ENCODE measurements at regions not wholly inside any gene's neighbourhood (a gene's known extent, or its start where the extent isn't known, plus 50 kb on each side); places are given as distances from the start of the nearest gene placed in this dataset.

GRCh38 chr12:42936260-42936659 lies 346.7 kb upstream of the PRICKLE1 start:
- no peak for DNase-seq (ENCODE audit: low spot score in 2 of 2)
- 90 to 94% methylated on average over 1 of the region's 1 CpG for WGBS, 2 donors
- H3K9me3 ChIP-seq = peaks cover 0 to 19% (median 0%) of the 10 kb centered on the region in 4 donors
- H3K27ac ChIP-seq = no peak overlapping the region
- no peaks in the 10 kb centered on the region for H3K4me1 ChIP-seq
- H3K4me3 ChIP-seq = no peak overlapping the region
- no peaks in the 10 kb centered on the region for H3K36me3 ChIP-seq
- TF ChIP-seq POLR2A (IDR thresholded peaks at IDR 0.05) (no peak), CTCF (IDR thresholded peaks at IDR 0.05) (no peak), EP300 (IDR thresholded peaks at IDR 0.05) (no peak)
- H3K27me3 ChIP-seq = no peaks in the 10 kb centered on the region

- no peak for TF ChIP-seq CTCF (IDR thresholded peaks at IDR 0.05)
- no peak for TF ChIP-seq EP300 (IDR thresholded peaks at IDR 0.05)
- TF ChIP-seq POLR2A (IDR thresholded peaks at IDR 0.05) = no peak
- Histone ChIP-seq H3K4me1 (no peaks in the 10 kb centered on the region), H3K9me3 (peaks cover 0 to 15% (median 0%) of the 10 kb centered on the region in 4 donors), H3K27ac (no peak overlapping the region), H3K36me3 (no peaks in the 10 kb centered on the region), H3K27me3 (no peaks in the 10 kb centered on the region), H3K4me3 (no peak overlapping the region)
- no peak for DNase-seq (ENCODE audit: low spot score in 2 of 2)
- WGBS, 2 donors = 76 to 84% methylated on average over 2 of the region's 2 CpGs
Observed at GRCh38 chr12:42935756-42936155, 346.2 kb upstream of the PRICKLE1 start.

- Histone ChIP-seq H3K4me3 (no peak overlapping the region), H3K36me3 (no peaks in the 10 kb centered on the region), H3K27me3 (no peaks in the 10 kb centered on the region), H3K9me3 (peaks cover 0 to 15% (median 0%) of the 10 kb centered on the region in 4 donors), H3K4me1 (no peaks in the 10 kb centered on the region), H3K27ac (no peak overlapping the region)
- WGBS, 2 donors = 65 to 70% methylated on average over 5 of the region's 5 CpGs
- TF ChIP-seq POLR2A (IDR thresholded peaks at IDR 0.05) (no peak), EP300 (IDR thresholded peaks at IDR 0.05) (peak in 1 of 2 donors; percentile 7), CTCF (IDR thresholded peaks at IDR 0.05) (no peak)
- no peak for DNase-seq (ENCODE audit: low spot score in 2 of 2)
Observed at GRCh38 chr12:42935090-42935489, 345.5 kb upstream of the PRICKLE1 start.

GRCh38 chr12:42933461-42934081 lies 344.0 kb upstream of the PRICKLE1 start:
- H3K27ac ChIP-seq = no peak overlapping the region
- no peaks in the 10 kb centered on the region for H3K4me1 ChIP-seq
- no peak overlapping the region for H3K4me3 ChIP-seq
- TF ChIP-seq EP300 (IDR thresholded peaks at IDR 0.05) (no peak), POLR2A (IDR thresholded peaks at IDR 0.05) (no peak), CTCF (IDR thresholded peaks at IDR 0.05) (no peak)
- no peaks in the 10 kb centered on the region for H3K36me3 ChIP-seq
- H3K9me3 ChIP-seq = peaks cover 0 to 4% (median 0%) of the 10 kb centered on the region in 4 donors
- H3K27me3 ChIP-seq = no peaks in the 10 kb centered on the region
- WGBS, 2 donors = 67 to 68% methylated on average over 6 of the region's 6 CpGs
- DNase-seq (ENCODE audit: low spot score in 2 of 2) = no peak

- Histone ChIP-seq H3K4me1 (no peaks in the 10 kb centered on the region), H3K27ac (no peak overlapping the region), H3K36me3 (no peaks in the 10 kb centered on the region), H3K4me3 (no peak overlapping the region), H3K9me3 (no peaks in the 10 kb centered on the region), H3K27me3 (no peaks in the 10 kb centered on the region)
- DNase-seq (ENCODE audit: low spot score in 2 of 2) = no peak
- TF ChIP-seq CTCF (IDR thresholded peaks at IDR 0.05) = no peak
- no peak for TF ChIP-seq POLR2A (IDR thresholded peaks at IDR 0.05)
- TF ChIP-seq EP300 (IDR thresholded peaks at IDR 0.05) = no peak
- 69 to 71% methylated on average over 5 of the region's 5 CpGs for WGBS, 2 donors
Observed at GRCh38 chr12:42932936-42933335, 343.4 kb upstream of the PRICKLE1 start.

Measured in tibial nerve (tissue), 4 donors.